ENCODE measurements at regions not wholly inside any gene's neighbourhood (a gene's known extent, or its start where the extent isn't known, plus 50 kb on each side); places are given as distances from the start of the nearest gene placed in this dataset.

- Histone ChIP-seq H4K20me1 (replicated peaks; ENCODE audit: control insufficient read depth, insufficient read depth, low read length) (no peaks in the 10 kb centered on the region), H3K27me3 (ENCODE audit: control insufficient read depth in 2 of 2, insufficient read depth in 2 of 2, low read length in 2 of 2) (no peaks in the 10 kb centered on the region), H3K4me3 (no peak overlapping the region), H3K9me1 (ENCODE audit: control insufficient read depth, insufficient read depth, low read length) (no peaks in the 10 kb centered on the region), H3K27ac (ENCODE audit: extremely low read depth, low read depth, low read length) (no peak overlapping the region), H3K36me3 (ENCODE audit: control insufficient read depth, insufficient read depth, low read length) (no peaks in the 10 kb centered on the region), H2AFZ (ENCODE audit: low read depth, low read length) (no peak overlapping the region), H3K4me2 (ENCODE audit: insufficient read depth, low read length) (no peak overlapping the region), H3K79me2 (ENCODE audit: control insufficient read depth, insufficient read depth, low read length) (no peaks in the 10 kb centered on the region), H3K9me3 (replicated peaks; ENCODE audit: control insufficient read depth, insufficient read depth, low read depth, low read length) (no peaks in the 10 kb centered on the region), H3K9ac (ENCODE audit: insufficient read depth in 1 of 2, low read depth in 2 of 2, low read length in 2 of 2) (no peak overlapping the region), H3K4me1 (replicated peaks in 1 of 2; ENCODE audit: control insufficient read depth in 2 of 2, insufficient read depth in 2 of 2, low read length in 2 of 2) (no peaks in the 10 kb centered on the region)
- ChIA-PET POLR2A (no interaction called here), CTCF (ENCODE audit: low intra/inter-chr PET ratio) (no interaction called here)
- in situ Hi-C loops (cut with MboI) (no loop called here), intact Hi-C loops (cut with micrococcal nuclease) (no loop called here)
- DNase-seq (ENCODE audit: extremely low read depth in 1 of 4, low spot score in 3 of 4) (no peak), ATAC-seq (no peak), FAIRE-seq (no peak)
- 0% methylated on average over 1 of the region's 1 CpG for WGBS (ENCODE audit: insufficient coverage, low coverage, missing lambda C conversion rate)
- no TSS peak for BruUV-seq (replicated peaks)
- TF ChIP-seq ZNF318 (IDR thresholded peaks at IDR 0.05; ENCODE audit: borderline replicate concordance in 1 of 2, low read depth in 1 of 2), result no peak
- no peak for TF ChIP-seq TCF3 (CRISPR knock-in tag; IDR thresholded peaks at IDR 0.05)
- TF ChIP-seq RBBP5 (IDR thresholded peaks at IDR 0.05; ENCODE audit: borderline replicate concordance, insufficient read depth, low read length, poor library complexity, severe bottlenecking), result no peak
- TF ChIP-seq ZNF780A (CRISPR knock-in tag; IDR thresholded peaks at IDR 0.05), result no peak
- no peak for TF ChIP-seq TSHZ1 (CRISPR knock-in tag; IDR thresholded peaks at IDR 0.05)
- TF ChIP-seq ZNF324 (CRISPR knock-in tag; IDR thresholded peaks at IDR 0.05), result no peak
- TF ChIP-seq HDAC6 (IDR thresholded peaks at IDR 0.05; ENCODE audit: low read depth, low read length), result no peak
- no peak for TF ChIP-seq SREBF2 (CRISPR knock-in tag; IDR thresholded peaks at IDR 0.05)
- no peak for TF ChIP-seq RBM34 (IDR thresholded peaks at IDR 0.05; ENCODE audit: borderline replicate concordance, insufficient read depth, low read length)
- no peak for TF ChIP-seq ZBTB8A (IDR thresholded peaks at IDR 0.05; ENCODE audit: partially characterized antibody)
- no peak for TF ChIP-seq E2F5 (CRISPR knock-in tag; IDR thresholded peaks at IDR 0.05)
Measured at GRCh38 chr2:221310730-221311129, 261.4 kb downstream of the EPHA4 start.

All from K562 (cell line).